ENCODE measurements at regions not wholly inside any gene's neighbourhood (a gene's known extent, or its start where the extent isn't known, plus 50 kb on each side); places are given as distances from the start of the nearest gene placed in this dataset.

- BruUV-seq (replicated peaks): no TSS peak
- ChIA-PET RAD21 (ENCODE audit: unreplicated experiment) (no interaction called here), POLR2A (no interaction called here), CTCF (interaction anchor here (0.9 to 1.5 kb wide), 2 partner anchors 43 to 196 kb away, joined by 3 to 5 read pairs; no protein-coding TSS in a partner anchor), SMC1A (ENCODE audit: uncharacterized antibody, unreplicated experiment) (interaction anchor here (0.6 kb wide), 1 partner anchor 110 kb away, joined by 3 read pairs; no protein-coding TSS in a partner anchor)
- no peak for DNase-seq (ENCODE audit: low read depth, low spot score)
- no peak for FAIRE-seq
- intact Hi-C loops (cut with micrococcal nuclease; ENCODE audit: unreplicated experiment): no loop called here
- WGBS (ENCODE audit: insufficient coverage, insufficient replicate concordance, low lambda C conversion rate, missing lambda C conversion rate): 88% methylated on average over 2 of the region's 2 CpGs
- H3K9ac ChIP-seq (ENCODE audit: control insufficient read depth, insufficient read depth, low read length): no peak overlapping the region
- H3K9me3 ChIP-seq (replicated peaks; ENCODE audit: control insufficient read depth, insufficient read depth, low read length): no peaks in the 10 kb centered on the region
- TF ChIP-seq STAT3 (IDR thresholded peaks at IDR 0.05; ENCODE audit: low read depth, low read length) (no peak), ETV6 (conservative IDR thresholded peaks at IDR 0.05 in 1 of 2, IDR thresholded peaks at IDR 0.05 in 1 of 2; ENCODE audit: borderline replicate concordance in 1 of 2, low read depth in 1 of 2) (no peak), SIN3A (IDR thresholded peaks at IDR 0.05; ENCODE audit: low read depth, low read length) (no peak), NKRF (conservative IDR thresholded peaks at IDR 0.05) (no peak), MAX (IDR thresholded peaks at IDR 0.05; ENCODE audit: low read depth, low read length) (no peak), ZNF622 (IDR thresholded peaks at IDR 0.05) (no peak), BACH1 (IDR thresholded peaks at IDR 0.05; ENCODE audit: borderline replicate concordance) (no peak), BHLHE40 (IDR thresholded peaks at IDR 0.05; ENCODE audit: borderline replicate concordance in 1 of 2, low read depth in 2 of 2, low read length in 1 of 2) (no peak), TCF7 (IDR thresholded peaks at IDR 0.05; ENCODE audit: borderline replicate concordance) (no peak), IKZF2 (IDR thresholded peaks at IDR 0.05) (no peak), YBX1 (IDR thresholded peaks at IDR 0.05) (no peak), SUPT20H (IDR thresholded peaks at IDR 0.05; ENCODE audit: borderline replicate concordance, control insufficient read depth, low read depth, low read length) (no peak), MEF2B (IDR thresholded peaks at IDR 0.05; ENCODE audit: partially characterized antibody, poor library complexity, severe bottlenecking) (no peak)
- H4K20me1 ChIP-seq (ENCODE audit: control insufficient read depth, insufficient read depth): no peaks in the 10 kb centered on the region
- in situ Hi-C loops (cut with MboI): no loop called here
- H3K27me3 ChIP-seq (replicated peaks in 1 of 2; ENCODE audit: control insufficient read depth in 2 of 2, insufficient read depth in 2 of 2, low read length in 1 of 2): no peaks in the 10 kb centered on the region
- H3K27ac ChIP-seq (ENCODE audit: control insufficient read depth, insufficient read depth): no peak overlapping the region
- no peaks in the 10 kb centered on the region for H3K79me2 ChIP-seq (ENCODE audit: control insufficient read depth, insufficient read depth, low read length)
- no peak overlapping the region for H3K4me3 ChIP-seq
- ATAC-seq: no peak
- H3K36me3 ChIP-seq (ENCODE audit: control insufficient read depth in 2 of 2, insufficient read depth in 2 of 2, low read length in 1 of 2): no peaks in the 10 kb centered on the region
- no peak overlapping the region for H3K4me2 ChIP-seq (ENCODE audit: control insufficient read depth, insufficient read depth)
- H2AFZ ChIP-seq (ENCODE audit: control insufficient read depth, low read depth, low read length): no peak overlapping the region
- H3K4me1 ChIP-seq (ENCODE audit: control insufficient read depth, insufficient read depth, low read length): no peaks in the 10 kb centered on the region
These were observed 146.1 kb upstream of the TSC22D2 start for GRCh38 chr3:150261958-150262357.
